Keratinocyte (primary cell): ENCODE measurements at regions not wholly inside any gene's neighbourhood (a gene's known extent, or its start where the extent isn't known, plus 50 kb on each side); places are given as distances from the start of the nearest gene placed in this dataset.

Source experiments
- DNase-seq: peaks from one replicate; pipeline ENCODE4 v3.0.0-alpha.2; 2011; ENCODE audit warnings: low read depth, missing footprints, low spot score
- FAIRE-seq: peaks from 2 replicates; lab custom pipeline; 2011; peaks lifted over from hg19 to GRCh38; lab: Jason Lieb, UNC
- H2AFZ ChIP-seq: 2 replicates; pipeline ENCODE4 v1.6.0; 2012; ENCODE audit warnings: low read length, control low read depth, inconsistent platforms; ENCODE audit not compliant: control insufficient read depth
- H3K27ac ChIP-seq: 2 replicates; pipeline ENCODE4 v1.5.1; 2011; ENCODE audit warnings: low read length; ENCODE audit not compliant: control insufficient read depth, insufficient read depth
- H3K27me3 ChIP-seq: 3 replicates; pipeline ENCODE4 v1.6.0; 2011; ENCODE audit warnings: low read length; ENCODE audit not compliant: control insufficient read depth, insufficient read depth; ENCODE audit errors: extremely low read depth
- H3K36me3 ChIP-seq, 2 experiments: 2 replicates in 1 of 2; 3 replicates in 1 of 2; pipeline ENCODE4 v1.5.1; 2011; ENCODE audit warnings: low read length in 2 of 2, mild to moderate bottlenecking in 1 of 2; ENCODE audit not compliant: control insufficient read depth in 2 of 2, insufficient read depth in 2 of 2; ENCODE audit errors: extremely low read depth in 1 of 2
- H3K4me1 ChIP-seq: 3 replicates; pipeline ENCODE4 v1.5.1; 2011; ENCODE audit warnings: low read length; ENCODE audit not compliant: control insufficient read depth, insufficient read depth; ENCODE audit errors: extremely low read depth
- H3K4me2 ChIP-seq: 3 replicates; pipeline ENCODE4 v1.6.0; 2011; ENCODE audit warnings: low read depth, low read length; ENCODE audit not compliant: control insufficient read depth, insufficient read depth; ENCODE audit errors: extremely low read depth
- H3K4me3 ChIP-seq, 3 experiments: fragments of 200-600 bp in 1 of 3; sonication (generic) in 1 of 3; 2 replicates in 2 of 3; 3 replicates in 1 of 3; pipeline ENCODE4 v1.5.1; 2011 to 2016; ENCODE audit warnings: low read length in 3 of 3, mild to moderate bottlenecking in 3 of 3, control low read depth in 2 of 3, inconsistent platforms in 1 of 3, low read depth in 1 of 3, mixed read lengths in 1 of 3, mixed run types in 1 of 3, moderate library complexity in 1 of 3; ENCODE audit not compliant: control insufficient read depth in 2 of 3, insufficient read depth in 2 of 3; ENCODE audit errors: extremely low read depth in 1 of 3
- H3K79me2 ChIP-seq: 2 replicates; pipeline ENCODE4 v1.6.0; 2012; ENCODE audit warnings: low read length; ENCODE audit not compliant: control insufficient read depth, insufficient read depth
- H3K9ac ChIP-seq: 3 replicates; pipeline ENCODE4 v1.6.0; 2011; ENCODE audit warnings: low read length; ENCODE audit not compliant: control insufficient read depth, insufficient read depth; ENCODE audit errors: extremely low read depth
- H3K9me1 ChIP-seq: 3 replicates; pipeline ENCODE4 v1.6.0; 2011; ENCODE audit warnings: low read length; ENCODE audit not compliant: control insufficient read depth, insufficient read depth; ENCODE audit errors: extremely low read depth
- H3K9me3 ChIP-seq: 2 replicates; pipeline ENCODE4 v1.5.1; 2012; ENCODE audit warnings: low read depth, low read length; ENCODE audit not compliant: control insufficient read depth
- H4K20me1 ChIP-seq: 3 replicates; pipeline ENCODE4 v1.6.0; 2011; ENCODE audit warnings: low read length; ENCODE audit not compliant: control insufficient read depth, insufficient read depth; ENCODE audit errors: extremely low read depth
- EZH2 ChIP-seq: IDR thresholded peaks from one replicate; pipeline ENCODE4 v1.6.1; 2012; ENCODE audit warnings: inconsistent platforms, mild to moderate bottlenecking, low read length, moderate library complexity
- dilution Hi-C: fragments of 300-500 bp; cut with MboI; formaldehyde crosslinking; loops from one replicate; pipeline ENCODE4 v1.7.0; 2020; ENCODE audit warnings: low sequenced_read_pairs; ENCODE audit not compliant: extremely low pct_ligation_motif_present
- TF ChIP-seq, protein P1 (sequence below), 3 experiments: IDR thresholded peaks in 1 of 3; conservative IDR thresholded peaks in 1 of 3; optimal IDR thresholded peaks in 1 of 3; 2 replicates in 2 of 3; 3 replicates in 1 of 3; pipeline versions ENCODE3 to v1.5.1; 2011; ENCODE audit warnings: low read length in 3 of 3, mild to moderate bottlenecking in 3 of 3, moderate library complexity in 2 of 3, control low read depth in 1 of 3, inconsistent platforms in 1 of 3; ENCODE audit not compliant: insufficient read depth in 2 of 3; ENCODE audit errors: extremely low read depth in 1 of 3

GRCh38 chr3:72049300-72049699 is 264.4 kb upstream of the PROK2 start:
- DNase-seq = no peak
- H3K9ac ChIP-seq = no peak overlapping the region
- no peak overlapping the region for H2AFZ ChIP-seq
- no peaks in the 10 kb centered on the region for H3K79me2 ChIP-seq
- no peak overlapping the region for H3K4me2 ChIP-seq
- H3K27ac ChIP-seq = no peak overlapping the region
- no peaks in the 10 kb centered on the region for H3K9me1 ChIP-seq
- no peak for FAIRE-seq
- dilution Hi-C loops = no loop called here
- no peak overlapping the region for H3K4me3 ChIP-seq
- no peaks in the 10 kb centered on the region for H3K4me1 ChIP-seq
- TF ChIP-seq, protein P1, sequence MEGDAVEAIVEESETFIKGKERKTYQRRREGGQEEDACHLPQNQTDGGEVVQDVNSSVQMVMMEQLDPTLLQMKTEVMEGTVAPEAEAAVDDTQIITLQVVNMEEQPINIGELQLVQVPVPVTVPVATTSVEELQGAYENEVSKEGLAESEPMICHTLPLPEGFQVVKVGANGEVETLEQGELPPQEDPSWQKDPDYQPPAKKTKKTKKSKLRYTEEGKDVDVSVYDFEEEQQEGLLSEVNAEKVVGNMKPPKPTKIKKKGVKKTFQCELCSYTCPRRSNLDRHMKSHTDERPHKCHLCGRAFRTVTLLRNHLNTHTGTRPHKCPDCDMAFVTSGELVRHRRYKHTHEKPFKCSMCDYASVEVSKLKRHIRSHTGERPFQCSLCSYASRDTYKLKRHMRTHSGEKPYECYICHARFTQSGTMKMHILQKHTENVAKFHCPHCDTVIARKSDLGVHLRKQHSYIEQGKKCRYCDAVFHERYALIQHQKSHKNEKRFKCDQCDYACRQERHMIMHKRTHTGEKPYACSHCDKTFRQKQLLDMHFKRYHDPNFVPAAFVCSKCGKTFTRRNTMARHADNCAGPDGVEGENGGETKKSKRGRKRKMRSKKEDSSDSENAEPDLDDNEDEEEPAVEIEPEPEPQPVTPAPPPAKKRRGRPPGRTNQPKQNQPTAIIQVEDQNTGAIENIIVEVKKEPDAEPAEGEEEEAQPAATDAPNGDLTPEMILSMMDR (optimal IDR thresholded peaks at IDR 0.05 in 1 of 3, IDR thresholded peaks at IDR 0.05 in 1 of 3, conservative IDR thresholded peaks at IDR 0.05 in 1 of 3; ENCODE audit: extremely low read depth in 1 of 3, insufficient read depth in 2 of 3, low read length in 3 of 3) = no peak
- no peak for TF ChIP-seq EZH2
- no peaks in the 10 kb centered on the region for H4K20me1 ChIP-seq
- peaks cover 2% of the 10 kb centered on the region for H3K27me3 ChIP-seq
- no peaks in the 10 kb centered on the region for H3K9me3 ChIP-seq
- no peaks in the 10 kb centered on the region for H3K36me3 ChIP-seq

GRCh38 chr3:72048873-72049272 is 263.9 kb upstream of the PROK2 start:
- no peaks in the 10 kb centered on the region for H3K9me3 ChIP-seq
- no peaks in the 10 kb centered on the region for H3K79me2 ChIP-seq
- dilution Hi-C loops = no loop called here
- H4K20me1 ChIP-seq = no peaks in the 10 kb centered on the region
- H3K4me2 ChIP-seq = no peak overlapping the region
- H3K36me3 ChIP-seq = no peaks in the 10 kb centered on the region
- H2AFZ ChIP-seq = no peak overlapping the region
- H3K9ac ChIP-seq = no peak overlapping the region
- H3K4me1 ChIP-seq = no peaks in the 10 kb centered on the region
- DNase-seq (no peak), FAIRE-seq (no peak)
- no peak overlapping the region for H3K4me3 ChIP-seq
- peaks cover 4% of the 10 kb centered on the region for H3K27me3 ChIP-seq
- no peak overlapping the region for H3K27ac ChIP-seq
- H3K9me1 ChIP-seq = no peaks in the 10 kb centered on the region
- TF ChIP-seq, protein P1 (optimal IDR thresholded peaks at IDR 0.05 in 1 of 3, IDR thresholded peaks at IDR 0.05 in 1 of 3, conservative IDR thresholded peaks at IDR 0.05 in 1 of 3; ENCODE audit: extremely low read depth in 1 of 3, insufficient read depth in 2 of 3, low read length in 3 of 3) = no peak
- TF ChIP-seq EZH2 = no peak
